ENCODE measurements at regions not wholly inside any gene's neighbourhood (a gene's known extent, or its start where the extent isn't known, plus 50 kb on each side); places are given as distances from the start of the nearest gene placed in this dataset.
"Not testable (repeated sequence)": the region's sequence is repeated elsewhere in the genome, so short reads cannot be mapped to it uniquely, and the experiment has no call there.

DNA sequence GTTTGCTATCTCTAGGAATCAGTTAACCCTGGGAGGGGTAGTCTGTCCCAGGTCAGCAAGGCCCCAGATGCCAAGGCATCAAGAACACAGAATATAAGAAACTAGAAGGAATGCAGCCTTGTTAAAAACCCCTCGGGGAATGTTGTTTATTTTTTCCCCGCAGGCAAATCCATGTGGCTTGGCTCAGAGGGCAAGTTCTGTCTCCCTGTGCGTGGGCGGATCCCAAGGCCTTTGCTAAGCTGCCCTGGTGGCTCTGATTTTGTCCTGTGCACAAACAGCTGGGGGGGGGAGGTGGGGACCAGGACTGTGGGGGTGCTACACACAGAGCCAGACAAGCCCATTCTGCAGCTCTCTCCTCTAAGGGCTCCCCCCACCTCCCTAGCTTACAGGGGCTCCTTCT lies 776.8 kb upstream of the TPTE start:
- DNase-seq = not testable (repeated sequence)

DNA sequence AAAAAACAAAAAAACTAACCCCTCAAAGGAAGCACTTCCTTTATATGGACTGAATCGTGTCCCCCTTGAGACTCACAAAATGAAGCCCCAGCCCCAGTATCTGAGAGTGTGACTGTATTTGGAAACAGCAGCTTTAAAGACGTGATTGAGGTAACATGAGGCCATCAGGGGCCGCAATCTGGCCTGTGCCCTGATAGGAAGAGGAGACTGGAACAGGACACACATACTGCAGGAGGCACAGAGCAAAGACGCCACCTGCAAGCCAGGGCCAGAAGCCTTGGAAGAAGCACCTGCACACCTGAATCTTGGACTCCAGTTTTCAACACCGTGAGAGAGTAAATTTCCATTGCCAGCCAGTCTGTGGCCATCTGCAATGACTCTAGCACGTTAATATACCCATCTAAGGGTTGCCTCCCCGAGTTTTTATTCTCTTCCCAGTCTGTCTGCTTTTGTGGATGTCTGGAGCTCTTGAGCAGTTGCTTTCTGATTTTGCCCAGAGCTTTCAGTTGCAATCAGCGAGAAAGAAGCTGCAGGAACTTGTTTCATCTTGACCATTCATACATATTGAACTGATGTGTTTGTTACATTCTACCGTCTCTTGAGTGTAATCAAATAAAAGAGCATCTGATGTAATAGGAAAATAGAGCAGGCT lies 775.8 kb upstream of the TPTE start:
- DNase-seq = not testable (repeated sequence)

DNA sequence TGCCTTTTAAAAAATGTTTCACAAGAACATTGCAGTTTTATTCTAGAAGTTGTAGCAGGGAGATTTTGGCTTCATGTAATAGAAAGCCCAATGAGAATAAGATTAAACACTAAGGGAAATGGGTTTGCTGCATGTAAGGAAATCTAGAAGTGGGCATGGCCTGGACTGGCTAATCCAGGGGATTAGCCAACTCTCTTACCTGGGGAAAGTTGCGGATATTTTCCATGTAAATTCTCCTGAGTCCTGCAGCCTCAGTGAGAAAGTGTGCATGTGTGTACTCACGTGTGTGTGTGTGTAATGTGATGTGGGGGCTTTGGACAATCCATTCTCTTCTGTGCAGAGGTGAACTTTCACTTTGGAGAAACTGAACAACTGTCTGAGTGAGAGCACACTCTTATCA lies 775.1 kb upstream of the TPTE start:
- DNase-seq = not testable (repeated sequence)

DNA sequence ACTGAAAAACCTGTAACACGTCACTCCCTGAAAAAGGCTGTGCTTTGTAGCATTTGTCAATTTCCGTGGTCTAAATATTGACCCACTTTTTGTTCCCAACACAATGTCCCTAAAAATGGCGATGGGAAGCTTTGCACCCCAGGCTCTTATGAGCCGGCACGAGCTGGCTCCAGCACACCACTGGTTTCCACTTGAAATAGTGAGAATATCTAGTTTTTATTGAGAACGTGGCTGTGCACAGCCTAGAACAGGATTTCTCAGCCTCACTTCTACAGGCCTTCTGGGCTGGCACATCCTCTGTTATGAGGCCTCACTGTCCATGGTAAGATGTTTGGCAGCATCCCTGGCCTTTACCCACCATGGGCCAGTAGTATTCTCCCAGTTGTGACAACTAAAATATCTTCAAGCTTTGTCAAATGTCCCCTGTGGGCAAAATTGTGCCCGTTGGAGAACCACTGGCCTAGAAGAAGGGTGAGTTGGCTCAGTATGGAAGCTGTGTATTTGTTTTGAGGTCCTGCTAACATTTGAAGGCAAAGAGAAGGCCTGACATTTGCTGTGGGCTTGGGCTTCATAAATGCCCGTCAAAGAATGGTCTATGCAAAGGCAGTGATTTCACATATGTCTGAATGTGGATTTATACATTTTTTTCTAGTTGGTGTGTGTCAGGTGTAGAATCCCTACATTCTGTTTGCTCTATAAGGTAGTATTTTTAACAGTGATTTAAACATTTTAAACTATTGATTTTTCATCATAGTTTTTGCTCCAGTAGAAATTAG lies 774.4 kb upstream of the TPTE start:
- DNase-seq = not testable (repeated sequence)

- not testable (repeated sequence) for DNase-seq
These were observed 773.5 kb upstream of the TPTE start for GRCh38 chr21:9747870-9748269.

- not testable (repeated sequence) for DNase-seq
These were observed 772.9 kb upstream of the TPTE start for GRCh38 chr21:9748451-9748850.

GRCh38 chr21:9749741-9750230 lies 771.6 kb upstream of the TPTE start:
- not testable (repeated sequence) for DNase-seq

- DNase-seq = no peak
These were observed 770.9 kb upstream of the TPTE start for GRCh38 chr21:9750341-9751086.

GRCh38 chr21:9751087-9751585 lies 770.2 kb upstream of the TPTE start:
- not testable (repeated sequence) for DNase-seq

- not testable (repeated sequence) for DNase-seq
These were observed 769.4 kb upstream of the TPTE start for GRCh38 chr21:9752028-9752427.

- not testable (repeated sequence) for DNase-seq
These were observed 767.9 kb upstream of the TPTE start for GRCh38 chr21:9753441-9753840.

- DNase-seq = no peak
These were observed 767.4 kb upstream of the TPTE start for GRCh38 chr21:9753943-9754342.

DNA sequence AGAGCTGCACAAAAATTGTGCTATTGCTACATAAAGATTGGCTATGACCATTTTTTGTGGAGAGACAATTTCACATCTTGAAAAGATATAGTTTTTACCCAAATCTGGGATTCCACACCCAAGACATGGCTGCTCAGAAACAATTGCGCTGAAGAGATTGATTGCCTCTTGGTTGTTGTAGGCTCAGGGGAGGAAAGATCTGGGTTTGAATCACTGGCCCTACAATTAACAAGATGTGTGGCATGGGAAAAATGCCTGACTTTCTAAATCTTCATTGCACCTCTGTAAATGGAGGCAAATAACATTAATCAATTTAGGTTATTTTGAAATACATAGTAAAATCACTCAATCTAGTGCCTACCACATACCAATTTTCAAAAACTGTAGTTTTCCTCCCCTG lies 766.9 kb upstream of the TPTE start:
- DNase-seq = not testable (repeated sequence)

- no peak for DNase-seq
These were observed 765.8 kb upstream of the TPTE start for GRCh38 chr21:9755611-9756010.

DNA sequence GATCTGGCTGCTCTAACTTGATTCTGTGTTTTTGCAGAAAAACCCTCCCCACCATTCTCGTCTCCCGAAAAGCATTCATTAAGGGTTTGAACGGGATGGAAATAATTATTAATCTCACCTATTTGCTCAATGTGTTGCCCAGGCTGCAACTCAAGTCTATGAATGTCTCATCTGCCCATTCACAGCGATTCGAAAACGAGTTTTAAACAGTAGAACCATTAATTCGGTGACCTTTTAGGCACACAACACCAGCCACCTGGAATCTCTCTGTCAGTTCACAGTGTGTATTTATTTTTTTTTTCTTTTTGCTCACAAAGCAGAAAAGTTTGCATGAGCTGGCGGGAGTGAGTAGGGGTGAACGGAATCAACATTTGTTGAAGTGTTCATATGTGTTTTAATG lies 764.7 kb upstream of the TPTE start:
- DNase-seq = no peak

DNA sequence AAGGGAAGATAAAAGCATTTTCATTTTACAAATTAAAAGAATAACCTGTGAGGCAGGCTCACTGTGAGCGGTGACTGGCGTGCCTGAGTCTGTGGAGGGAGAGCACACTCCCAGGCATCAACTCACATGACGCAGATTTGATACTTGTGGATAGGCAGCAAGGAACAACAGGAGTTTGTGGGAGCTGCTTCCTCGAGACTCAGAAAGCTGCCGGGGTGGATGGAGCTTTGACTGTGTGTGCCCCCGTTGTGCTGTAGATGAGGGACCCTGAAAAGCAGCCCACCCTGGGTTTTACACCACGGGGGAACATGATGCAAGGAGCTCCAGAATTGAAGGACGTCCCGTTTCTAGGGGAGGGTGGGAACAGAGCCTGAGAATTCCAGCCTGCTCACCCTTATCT lies 764.3 kb upstream of the TPTE start:
- DNase-seq = not testable (repeated sequence)

- DNase-seq = not testable (repeated sequence)
These were observed 763.8 kb upstream of the TPTE start for GRCh38 chr21:9757572-9757971.

GRCh38 chr21:9758141-9758540 lies 763.2 kb upstream of the TPTE start:
- DNase-seq = no peak

GRCh38 chr21:9758888-9759287 lies 762.5 kb upstream of the TPTE start:
- no peak for DNase-seq

- no peak for DNase-seq
These were observed 761.4 kb upstream of the TPTE start for GRCh38 chr21:9759972-9760371.

GRCh38 chr21:9760398-9761074 lies 760.8 kb upstream of the TPTE start:
- no peak for DNase-seq

Measured in hypothalamus (tissue), 51 donors.